Fibroblast of lung (primary cell): ENCODE measurements at regions not wholly inside any gene's neighbourhood (a gene's known extent, or its start where the extent isn't known, plus 50 kb on each side); places are given as distances from the start of the nearest gene placed in this dataset.

Experiments used
- DNase-seq, 2 donors: peaks; one replicate each; pipeline versions ENCODE4 v3.0.0 to v3.0.0-alpha.2; 2010; ENCODE audit warnings: low read depth in 2 of 2
- H2AFZ ChIP-seq: 2 replicates; pipeline ENCODE4 v1.5.1; 2012; ENCODE audit warnings: low read length, control low read depth, inconsistent platforms
- H3K27ac ChIP-seq: 2 replicates; pipeline ENCODE4 v1.5.1; 2011; ENCODE audit warnings: low read length, control low read depth; ENCODE audit not compliant: insufficient read depth
- H3K27me3 ChIP-seq: 2 replicates; pipeline ENCODE4 v1.5.1; 2011; ENCODE audit warnings: mild to moderate bottlenecking, low read length; ENCODE audit not compliant: control insufficient read depth, insufficient read depth
- H3K36me3 ChIP-seq: 2 replicates; pipeline ENCODE4 v1.5.1; 2011; ENCODE audit warnings: low read length; ENCODE audit not compliant: control insufficient read depth, insufficient read depth
- H3K4me1 ChIP-seq: 2 replicates; pipeline ENCODE4 v1.5.1; 2011; ENCODE audit warnings: low read length; ENCODE audit not compliant: control insufficient read depth, insufficient read depth; ENCODE audit errors: extremely low read depth
- H3K4me2 ChIP-seq: 2 replicates; pipeline ENCODE4 v1.5.1; 2011; ENCODE audit warnings: low read length, control low read depth; ENCODE audit not compliant: insufficient read depth; ENCODE audit errors: extremely low read depth
- H3K4me3 ChIP-seq, 4 experiments: fragments of 200-600 bp in 1 of 4; sonication (generic) in 1 of 4; replicated peaks in 1 of 4; 2 replicates each; pipeline ENCODE4 v1.5.1; 2011 to 2016; ENCODE audit warnings: low read length in 4 of 4, low read depth in 3 of 4, mild to moderate bottlenecking in 3 of 4, control low read depth in 2 of 4, inconsistent platforms in 1 of 4, mixed read lengths in 1 of 4; ENCODE audit not compliant: insufficient read depth in 1 of 4; ENCODE audit errors: control extremely low read depth in 1 of 4
- H3K79me2 ChIP-seq: 2 replicates; pipeline ENCODE4 v1.5.1; 2012; ENCODE audit warnings: mild to moderate bottlenecking, low read length, inconsistent platforms; ENCODE audit not compliant: control insufficient read depth, insufficient read depth
- H3K9ac ChIP-seq: 2 replicates; pipeline ENCODE4 v1.5.1; 2011; ENCODE audit warnings: mild to moderate bottlenecking, low read length, control low read depth; ENCODE audit not compliant: insufficient read depth
- H3K9me3 ChIP-seq: 2 replicates; pipeline ENCODE4 v1.5.1; 2012; ENCODE audit warnings: low read depth, low read length; ENCODE audit not compliant: control insufficient read depth, insufficient read depth
- H4K20me1 ChIP-seq: 2 replicates; pipeline ENCODE4 v1.5.1; 2011; ENCODE audit warnings: low read length; ENCODE audit not compliant: control insufficient read depth, insufficient read depth; ENCODE audit errors: extremely low read depth
- EZH2 ChIP-seq: IDR thresholded peaks from 2 replicates; pipeline ENCODE4 v1.5.1; 2012; ENCODE audit warnings: low read length, control low read depth, mild to moderate bottlenecking; ENCODE audit errors: missing control alignments
- TF ChIP-seq, protein P1 (sequence below), 2 donors: IDR thresholded peaks in 1 of 2; conservative IDR thresholded peaks in 1 of 2; 1 replicate in 1 of 2; 2 replicates in 1 of 2; pipeline ENCODE4 v1.5.1; 2011 to 2012; ENCODE audit warnings: low read length in 2 of 2, control low read depth in 1 of 2, inconsistent platforms in 1 of 2, low read depth in 1 of 2, mild to moderate bottlenecking in 1 of 2

DNA sequence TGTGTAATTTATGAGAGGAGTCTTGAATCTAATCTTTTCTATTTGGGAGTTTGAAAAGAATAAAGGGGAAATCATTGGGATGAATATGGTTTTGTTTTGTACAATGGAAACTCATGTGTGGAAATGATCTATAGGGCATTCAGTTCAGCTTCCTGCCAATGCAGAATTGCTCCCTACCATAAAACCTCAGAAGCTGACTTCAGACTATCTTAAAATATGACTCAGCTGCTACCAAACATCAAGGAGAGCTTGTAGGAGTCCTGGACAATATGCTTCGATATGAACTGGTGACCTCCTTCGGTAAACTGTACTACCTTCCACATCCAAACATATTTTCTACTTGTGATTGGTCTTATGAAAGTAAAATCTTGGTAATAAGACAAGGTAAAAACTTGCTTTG, 160.6 kb downstream of the CAPZA3 start:
- H3K4me3 ChIP-seq = no peak overlapping the region
- H3K9ac ChIP-seq = no peak overlapping the region
- DNase-seq = peak in 1 of 2 donors; percentile 58
- no peaks in the 10 kb centered on the region for H4K20me1 ChIP-seq
- no peaks in the 10 kb centered on the region for H3K4me1 ChIP-seq
- H3K27ac ChIP-seq = no peak overlapping the region
- H3K4me2 ChIP-seq = no peak overlapping the region
- H2AFZ ChIP-seq = no peak overlapping the region
- TF ChIP-seq EZH2 = no peak
- H3K79me2 ChIP-seq = no peaks in the 10 kb centered on the region
- no peaks in the 10 kb centered on the region for H3K27me3 ChIP-seq
- no peaks in the 10 kb centered on the region for H3K36me3 ChIP-seq
- no peaks in the 10 kb centered on the region for H3K9me3 ChIP-seq

DNA sequence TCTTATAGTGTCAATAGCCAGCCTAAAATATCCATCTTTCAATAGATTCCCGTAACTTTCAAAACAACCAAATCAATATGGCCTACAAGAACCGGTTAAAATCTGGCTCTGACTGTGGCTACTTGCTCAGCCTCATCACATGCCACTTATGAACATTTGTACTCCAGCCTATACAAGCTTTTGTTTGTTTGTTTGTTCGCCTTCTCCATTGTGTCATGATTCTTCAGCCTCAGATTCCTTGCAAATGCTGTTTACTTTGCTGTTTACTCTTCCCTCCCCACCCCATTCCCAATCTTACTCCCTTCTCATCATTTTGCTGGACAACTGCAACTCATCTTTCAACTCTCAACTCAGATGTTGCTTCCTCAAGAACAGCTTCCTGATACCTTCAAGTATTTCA, 161.2 kb downstream of the CAPZA3 start:
- DNase-seq = no peak
- H3K79me2 ChIP-seq = no peaks in the 10 kb centered on the region
- H3K27ac ChIP-seq = no peak overlapping the region
- H3K36me3 ChIP-seq = no peaks in the 10 kb centered on the region
- no peaks in the 10 kb centered on the region for H4K20me1 ChIP-seq
- H2AFZ ChIP-seq = no peak overlapping the region
- TF ChIP-seq, protein P1, sequence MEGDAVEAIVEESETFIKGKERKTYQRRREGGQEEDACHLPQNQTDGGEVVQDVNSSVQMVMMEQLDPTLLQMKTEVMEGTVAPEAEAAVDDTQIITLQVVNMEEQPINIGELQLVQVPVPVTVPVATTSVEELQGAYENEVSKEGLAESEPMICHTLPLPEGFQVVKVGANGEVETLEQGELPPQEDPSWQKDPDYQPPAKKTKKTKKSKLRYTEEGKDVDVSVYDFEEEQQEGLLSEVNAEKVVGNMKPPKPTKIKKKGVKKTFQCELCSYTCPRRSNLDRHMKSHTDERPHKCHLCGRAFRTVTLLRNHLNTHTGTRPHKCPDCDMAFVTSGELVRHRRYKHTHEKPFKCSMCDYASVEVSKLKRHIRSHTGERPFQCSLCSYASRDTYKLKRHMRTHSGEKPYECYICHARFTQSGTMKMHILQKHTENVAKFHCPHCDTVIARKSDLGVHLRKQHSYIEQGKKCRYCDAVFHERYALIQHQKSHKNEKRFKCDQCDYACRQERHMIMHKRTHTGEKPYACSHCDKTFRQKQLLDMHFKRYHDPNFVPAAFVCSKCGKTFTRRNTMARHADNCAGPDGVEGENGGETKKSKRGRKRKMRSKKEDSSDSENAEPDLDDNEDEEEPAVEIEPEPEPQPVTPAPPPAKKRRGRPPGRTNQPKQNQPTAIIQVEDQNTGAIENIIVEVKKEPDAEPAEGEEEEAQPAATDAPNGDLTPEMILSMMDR (conservative IDR thresholded peaks at IDR 0.05 in 1 of 2, IDR thresholded peaks at IDR 0.05 in 1 of 2; ENCODE audit: low read depth in 1 of 2, low read length in 2 of 2) = no peak
- no peak for TF ChIP-seq EZH2
- H3K4me2 ChIP-seq = no peak overlapping the region
- H3K27me3 ChIP-seq = no peaks in the 10 kb centered on the region
- H3K4me1 ChIP-seq = no peaks in the 10 kb centered on the region
- no peaks in the 10 kb centered on the region for H3K9me3 ChIP-seq
- H3K4me3 ChIP-seq = no peak overlapping the region
- no peak overlapping the region for H3K9ac ChIP-seq

DNA sequence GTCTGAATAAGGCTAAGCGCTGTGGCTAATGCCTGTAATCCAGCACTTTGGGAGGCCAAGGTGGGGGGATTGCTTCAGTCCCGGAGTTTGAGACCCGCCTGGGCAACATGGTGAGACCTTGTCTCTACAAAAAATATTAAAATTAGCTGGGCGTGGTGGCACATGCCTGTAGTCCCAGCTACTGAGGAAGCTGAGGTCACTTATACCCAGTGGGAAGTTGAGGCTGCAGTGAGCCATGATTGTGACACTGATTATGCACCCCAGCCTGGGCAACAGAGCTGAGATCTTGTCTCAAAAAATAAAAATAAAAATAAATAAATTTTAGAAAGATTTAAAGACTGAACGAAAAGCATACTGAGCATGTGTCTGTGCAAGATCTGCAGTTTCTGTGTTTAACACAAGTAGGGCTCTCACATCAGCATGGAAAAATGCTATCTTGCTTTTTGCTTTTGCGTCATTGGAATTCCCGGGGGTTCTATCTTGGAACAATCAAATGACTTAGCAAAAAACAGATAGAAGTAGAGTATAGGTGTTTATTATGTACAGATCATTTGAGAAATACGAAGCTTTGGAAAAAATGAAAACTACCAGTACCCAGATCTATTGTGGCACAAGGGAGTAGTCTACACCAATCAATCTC, 161.9 kb downstream of the CAPZA3 start:
- H4K20me1 ChIP-seq = no peaks in the 10 kb centered on the region
- no peaks in the 10 kb centered on the region for H3K27me3 ChIP-seq
- H3K9ac ChIP-seq = no peak overlapping the region
- no peaks in the 10 kb centered on the region for H3K4me1 ChIP-seq
- no peak overlapping the region for H3K4me3 ChIP-seq
- no peak for TF ChIP-seq EZH2
- TF ChIP-seq, protein P1 (conservative IDR thresholded peaks at IDR 0.05 in 1 of 2, IDR thresholded peaks at IDR 0.05 in 1 of 2; ENCODE audit: low read depth in 1 of 2, low read length in 2 of 2) = no peak
- H3K27ac ChIP-seq = no peak overlapping the region
- no peaks in the 10 kb centered on the region for H3K79me2 ChIP-seq
- H3K36me3 ChIP-seq = no peaks in the 10 kb centered on the region
- H3K9me3 ChIP-seq = no peaks in the 10 kb centered on the region
- DNase-seq = no peak
- H3K4me2 ChIP-seq = no peak overlapping the region
- no peak overlapping the region for H2AFZ ChIP-seq
